ENCODE measurements at regions not wholly inside any gene's neighbourhood (a gene's known extent, or its start where the extent isn't known, plus 50 kb on each side); places are given as distances from the start of the nearest gene placed in this dataset.

DNA sequence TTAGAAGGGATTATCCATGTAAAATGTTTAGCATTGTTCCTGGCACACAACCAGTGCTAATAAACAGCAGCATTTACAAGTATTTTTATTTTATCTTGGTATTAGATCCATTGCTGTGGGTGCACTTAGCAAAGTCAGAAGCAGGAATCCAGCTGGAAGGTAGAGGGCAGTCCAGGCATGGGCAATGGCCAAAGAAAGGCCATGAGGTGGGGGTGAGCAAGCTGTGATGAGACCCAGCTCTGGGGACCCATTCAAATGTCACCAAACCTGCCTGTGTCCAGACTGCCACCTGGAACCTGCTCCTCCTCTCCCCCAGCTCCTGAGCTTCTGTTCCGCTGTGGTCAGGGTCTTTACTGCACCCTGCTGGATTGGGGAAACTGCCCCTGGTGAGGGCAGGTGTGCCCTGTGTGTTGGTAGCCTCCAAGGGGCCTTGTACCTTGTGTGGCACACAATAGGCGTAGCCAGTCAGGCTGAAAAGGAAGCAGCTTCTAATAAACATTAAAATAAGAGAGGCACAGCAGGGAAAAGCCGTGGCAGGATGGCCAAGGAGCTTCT is 118.0 kb upstream of the CRHR1 start:
- TF ChIP-seq EZH2phosphoT487 (IDR thresholded peaks at IDR 0.05; ENCODE audit: low read length) (no peak), EZH2 (optimal IDR thresholded peaks at IDR 0.05; ENCODE audit: low read depth, low read length) (no peak)
- TF ChIP-seq, protein P1, sequence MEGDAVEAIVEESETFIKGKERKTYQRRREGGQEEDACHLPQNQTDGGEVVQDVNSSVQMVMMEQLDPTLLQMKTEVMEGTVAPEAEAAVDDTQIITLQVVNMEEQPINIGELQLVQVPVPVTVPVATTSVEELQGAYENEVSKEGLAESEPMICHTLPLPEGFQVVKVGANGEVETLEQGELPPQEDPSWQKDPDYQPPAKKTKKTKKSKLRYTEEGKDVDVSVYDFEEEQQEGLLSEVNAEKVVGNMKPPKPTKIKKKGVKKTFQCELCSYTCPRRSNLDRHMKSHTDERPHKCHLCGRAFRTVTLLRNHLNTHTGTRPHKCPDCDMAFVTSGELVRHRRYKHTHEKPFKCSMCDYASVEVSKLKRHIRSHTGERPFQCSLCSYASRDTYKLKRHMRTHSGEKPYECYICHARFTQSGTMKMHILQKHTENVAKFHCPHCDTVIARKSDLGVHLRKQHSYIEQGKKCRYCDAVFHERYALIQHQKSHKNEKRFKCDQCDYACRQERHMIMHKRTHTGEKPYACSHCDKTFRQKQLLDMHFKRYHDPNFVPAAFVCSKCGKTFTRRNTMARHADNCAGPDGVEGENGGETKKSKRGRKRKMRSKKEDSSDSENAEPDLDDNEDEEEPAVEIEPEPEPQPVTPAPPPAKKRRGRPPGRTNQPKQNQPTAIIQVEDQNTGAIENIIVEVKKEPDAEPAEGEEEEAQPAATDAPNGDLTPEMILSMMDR (IDR thresholded peaks at IDR 0.05; ENCODE audit: low read length): no peak
- DNase-seq: no peak
- Histone ChIP-seq H3K9me2 (replicated peaks; ENCODE audit: insufficient read depth, low read length) (no peaks in the 10 kb centered on the region), H3K79me2 (ENCODE audit: low read length) (no peaks in the 10 kb centered on the region), H3K27ac (ENCODE audit: low read length) (no peak overlapping the region), H3K4me1 (ENCODE audit: low read length) (no peaks in the 10 kb centered on the region), H3K9ac (ENCODE audit: low read length) (no peak overlapping the region), H4K20me1 (ENCODE audit: insufficient read depth, low read length) (no peaks in the 10 kb centered on the region), H2AFZ (ENCODE audit: low read length) (no peak overlapping the region), H3K4me3 (ENCODE audit: low read length) (no peak overlapping the region), H3K4me2 (ENCODE audit: low read depth, low read length) (no peak overlapping the region), H3K9me3 (replicated peaks; ENCODE audit: insufficient read depth, low read length) (no peaks in the 10 kb centered on the region), H3F3A (ENCODE audit: insufficient read depth, low read length) (no peaks in the 10 kb centered on the region), H3K27me3 (replicated peaks; ENCODE audit: insufficient read depth, low read length) (peaks cover 31% of the 10 kb centered on the region; the same call in 1 of the 2 replicates), H3K36me3 (replicated peaks; ENCODE audit: insufficient read depth, low read length) (no peaks in the 10 kb centered on the region)

DNA sequence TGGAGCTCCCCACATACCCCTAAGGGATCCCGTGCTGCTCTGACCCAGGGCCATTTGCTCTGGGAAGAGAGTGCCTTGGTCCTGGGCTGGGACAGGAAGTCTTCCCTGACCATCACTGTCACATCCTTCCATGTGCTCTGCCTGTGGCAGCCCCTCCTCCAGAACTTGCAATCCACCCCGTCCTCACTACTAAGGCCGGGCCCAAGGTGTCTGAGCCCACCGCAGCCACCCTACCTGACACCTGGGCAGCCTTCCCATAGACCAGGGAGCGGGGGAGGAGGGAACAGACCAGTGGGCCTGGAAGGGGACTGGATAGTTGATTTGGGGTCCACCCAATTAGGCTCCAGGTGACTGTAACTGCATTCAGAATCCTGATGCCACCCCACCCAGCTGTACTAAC is 117.5 kb upstream of the CRHR1 start:
- DNase-seq: no peak
- no peaks in the 10 kb centered on the region for H4K20me1 ChIP-seq (ENCODE audit: insufficient read depth, low read length)
- no peak overlapping the region for H3K27ac ChIP-seq (ENCODE audit: low read length)
- peaks cover 32% of the 10 kb centered on the region for H3K27me3 ChIP-seq (replicated peaks; ENCODE audit: insufficient read depth, low read length)
- no peak overlapping the region for H3K4me2 ChIP-seq (ENCODE audit: low read depth, low read length)
- no peak overlapping the region for H3K9ac ChIP-seq (ENCODE audit: low read length)
- H3F3A ChIP-seq (ENCODE audit: insufficient read depth, low read length): no peaks in the 10 kb centered on the region
- H3K79me2 ChIP-seq (ENCODE audit: low read length): no peaks in the 10 kb centered on the region
- H3K4me3 ChIP-seq (ENCODE audit: low read length): no peak overlapping the region
- H3K4me1 ChIP-seq (ENCODE audit: low read length): no peaks in the 10 kb centered on the region
- H3K9me2 ChIP-seq (replicated peaks; ENCODE audit: insufficient read depth, low read length): no peaks in the 10 kb centered on the region
- H3K9me3 ChIP-seq (replicated peaks; ENCODE audit: insufficient read depth, low read length): no peaks in the 10 kb centered on the region
- no peak overlapping the region for H2AFZ ChIP-seq (ENCODE audit: low read length)
- TF ChIP-seq EZH2phosphoT487 (IDR thresholded peaks at IDR 0.05; ENCODE audit: low read length): no peak
- TF ChIP-seq EZH2 (optimal IDR thresholded peaks at IDR 0.05; ENCODE audit: low read depth, low read length): no peak
- TF ChIP-seq, protein P1 (IDR thresholded peaks at IDR 0.05; ENCODE audit: low read length): no peak
- no peaks in the 10 kb centered on the region for H3K36me3 ChIP-seq (replicated peaks; ENCODE audit: insufficient read depth, low read length)

GRCh38 chr17:45667591-45668171 is 116.4 kb upstream of the CRHR1 start:
- H3K27me3 ChIP-seq (replicated peaks; ENCODE audit: insufficient read depth, low read length): peaks cover 28% of the 10 kb centered on the region

More at GRCh38 chr17:45667591-45668171, 116.4 kb upstream of the CRHR1 start:
- H2AFZ ChIP-seq (ENCODE audit: low read length): no peak overlapping the region
- H3K36me3 ChIP-seq (replicated peaks; ENCODE audit: insufficient read depth, low read length): no peaks in the 10 kb centered on the region
- no peaks in the 10 kb centered on the region for H4K20me1 ChIP-seq (ENCODE audit: insufficient read depth, low read length)
- H3K9me3 ChIP-seq (replicated peaks; ENCODE audit: insufficient read depth, low read length): no peaks in the 10 kb centered on the region
- no peaks in the 10 kb centered on the region for H3K79me2 ChIP-seq (ENCODE audit: low read length)
- no peak overlapping the region for H3K9ac ChIP-seq (ENCODE audit: low read length)
- no peak for TF ChIP-seq EZH2phosphoT487 (IDR thresholded peaks at IDR 0.05; ENCODE audit: low read length)
- TF ChIP-seq, protein P1 (IDR thresholded peaks at IDR 0.05; ENCODE audit: low read length): no peak
- TF ChIP-seq EZH2 (optimal IDR thresholded peaks at IDR 0.05; ENCODE audit: low read depth, low read length): no peak
- H3K27ac ChIP-seq (ENCODE audit: low read length): no peak overlapping the region
- H3F3A ChIP-seq (ENCODE audit: insufficient read depth, low read length): no peaks in the 10 kb centered on the region
- H3K4me2 ChIP-seq (ENCODE audit: low read depth, low read length): no peak overlapping the region
- no peak for DNase-seq
- no peaks in the 10 kb centered on the region for H3K4me1 ChIP-seq (ENCODE audit: low read length)
- no peak overlapping the region for H3K4me3 ChIP-seq (ENCODE audit: low read length)
- no peaks in the 10 kb centered on the region for H3K9me2 ChIP-seq (replicated peaks; ENCODE audit: insufficient read depth, low read length)

Measured in MM.1S (cell line).